K562 (cell line): ENCODE measurements at regions not wholly inside any gene's neighbourhood (a gene's known extent, or its start where the extent isn't known, plus 50 kb on each side); places are given as distances from the start of the nearest gene placed in this dataset.
A peak's percentile ranks its signal among the peaks of the same experiment; 100 is the strongest.

Experiments used
- CBFA2T2 ChIP-seq: fragments of 450-650 bp; conservative IDR thresholded peaks from 2 replicates; pipeline ENCODE4 v1.6.1; 2017; ENCODE audit warnings: mild to moderate bottlenecking
- CBX2 ChIP-seq: fragments of 200-600 bp; sonication (generic); IDR thresholded peaks from one replicate; pipeline ENCODE4 v1.6.1; 2012; ENCODE audit warnings: mild to moderate bottlenecking, low read length, inconsistent platforms; ENCODE audit not compliant: insufficient read depth, poor library complexity, severe bottlenecking
- CTBP1 ChIP-seq: fragments of 450-650 bp; IDR thresholded peaks from 2 replicates; pipeline ENCODE4 v1.6.1; 2016; ENCODE audit warnings: borderline replicate concordance
- FOXO4 ChIP-seq: fragments of 450-650 bp; formaldehyde crosslinking; IDR thresholded peaks from 2 replicates; pipeline ENCODE4 v1.4.0; 2020; ENCODE audit warnings: mild to moderate bottlenecking, moderate library complexity
- HEY1 ChIP-seq: fragments of 250-450 bp; sonication (Bioruptor Pico); IDR thresholded peaks from 2 replicates; pipeline ENCODE4 v1.5.0; 2020; ENCODE audit warnings: mild to moderate bottlenecking, moderate library complexity, borderline replicate concordance
- KAT2B ChIP-seq: IDR thresholded peaks from one replicate; pipeline ENCODE4 v1.6.1; 2012; ENCODE audit warnings: low read depth, mild to moderate bottlenecking, control low read depth, inconsistent platforms, low read length, moderate library complexity
- KAT8 ChIP-seq: fragments of 450-650 bp; IDR thresholded peaks from 2 replicates; pipeline ENCODE4 v1.6.1; 2016; ENCODE audit warnings: low read depth, mild to moderate bottlenecking
- KDM1A ChIP-seq, 2 experiments: fragments of 450-650 bp; IDR thresholded peaks; 2 replicates each; pipeline ENCODE4 v1.6.1; 2016; ENCODE audit warnings: mild to moderate bottlenecking in 2 of 2
- MYC ChIP-seq, 2 experiments: fragments of 250-450 bp in 1 of 2; sonication (Bioruptor Pico) in 1 of 2; IDR thresholded peaks; 2 replicates each; pipeline versions ENCODE4 v1.5.1 to v1.6.1; 2012 to 2021; ENCODE audit warnings: low read depth in 2 of 2, borderline replicate concordance in 1 of 2, improper control_type of control experiment in 1 of 2, low read length in 1 of 2, mild to moderate bottlenecking in 1 of 2, moderate library complexity in 1 of 2
- SMARCE1 ChIP-seq: fragments of 450-650 bp; IDR thresholded peaks from 2 replicates; pipeline ENCODE4 v1.7.1; 2016; ENCODE audit warnings: mild to moderate bottlenecking
- STAT5A ChIP-seq: IDR thresholded peaks from 2 replicates; pipeline ENCODE4 v1.6.1; 2012; ENCODE audit warnings: low read length, inconsistent platforms, borderline replicate concordance
- TCF3 ChIP-seq: sonication (generic); formaldehyde crosslinking; IDR thresholded peaks from 2 replicates; pipeline ENCODE4 v1.4.0; 2020; ENCODE audit warnings: mild to moderate bottlenecking, missing genetic modification reagents
- THAP7 ChIP-seq: fragments of 250-450 bp; sonication (Bioruptor Pico); IDR thresholded peaks from 2 replicates; pipeline ENCODE4 v1.5.0; 2021
- U2AF2 ChIP-seq: fragments of 200-400 bp; formaldehyde crosslinking; optimal IDR thresholded peaks from 2 replicates; pipeline ENCODE3; 2017; ENCODE audit warnings: low read depth, mild to moderate bottlenecking, low read length
- ZNF592 ChIP-seq: fragments of 450-650 bp; IDR thresholded peaks from 2 replicates; pipeline ENCODE4 v1.6.1; 2017; ENCODE audit warnings: antibody characterized with exemption, mild to moderate bottlenecking
- TF ChIP-seq, protein P1 (sequence below): fragments of 250-450 bp; sonication (Bioruptor Pico); IDR thresholded peaks from 2 replicates; pipeline ENCODE4 v1.8.0; 2022; ENCODE audit warnings: moderate library complexity, mild to moderate bottlenecking, inconsistent platforms
- TF ChIP-seq, protein P2 (sequence below): fragments of 450-650 bp; IDR thresholded peaks from 2 replicates; pipeline ENCODE4 v1.6.1; 2016; ENCODE audit warnings: antibody characterized with exemption

- TF ChIP-seq CBX2 = no peak
- TF ChIP-seq STAT5A = peak; percentile 62
- peak; percentile 74; the same call in 1 of the 2 replicates for TF ChIP-seq CTBP1
- no peak for TF ChIP-seq HEY1
- TF ChIP-seq, protein P1, sequence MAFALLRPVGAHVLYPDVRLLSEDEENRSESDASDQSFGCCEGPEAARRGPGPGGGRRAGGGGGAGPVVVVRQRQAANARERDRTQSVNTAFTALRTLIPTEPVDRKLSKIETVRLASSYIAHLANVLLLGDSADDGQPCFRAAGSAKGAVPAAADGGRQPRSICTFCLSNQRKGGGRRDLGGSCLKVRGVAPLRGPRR (CRISPR knock-in tag) = no peak
- no peak for TF ChIP-seq MYC (IDR thresholded peaks at IDR 0.05; ENCODE audit: low read depth, low read length)
- TF ChIP-seq MYC (CRISPR knock-in tag; IDR thresholded peaks at IDR 0.05; ENCODE audit: borderline replicate concordance, low read depth) = no peak
- TF ChIP-seq KAT8 = no peak
- TF ChIP-seq SMARCE1 = peak; percentile 59; the same call in 1 of the 2 replicates
- no peak for TF ChIP-seq FOXO4
- no peak for TF ChIP-seq THAP7
- peak; percentile 89 for TF ChIP-seq CBFA2T2
- peak; percentile 91 for TF ChIP-seq TCF3 (CRISPR knock-in tag)
- TF ChIP-seq KDM1A (IDR thresholded peaks at IDR 0.05) = peak; percentile 82 to 85
- no peak for TF ChIP-seq KAT2B
- TF ChIP-seq ZNF592 = 0 out of 2 replicates have a peak, but pooled peaks have one; percentile 30
- no peak for TF ChIP-seq U2AF2
- TF ChIP-seq, protein P2, sequence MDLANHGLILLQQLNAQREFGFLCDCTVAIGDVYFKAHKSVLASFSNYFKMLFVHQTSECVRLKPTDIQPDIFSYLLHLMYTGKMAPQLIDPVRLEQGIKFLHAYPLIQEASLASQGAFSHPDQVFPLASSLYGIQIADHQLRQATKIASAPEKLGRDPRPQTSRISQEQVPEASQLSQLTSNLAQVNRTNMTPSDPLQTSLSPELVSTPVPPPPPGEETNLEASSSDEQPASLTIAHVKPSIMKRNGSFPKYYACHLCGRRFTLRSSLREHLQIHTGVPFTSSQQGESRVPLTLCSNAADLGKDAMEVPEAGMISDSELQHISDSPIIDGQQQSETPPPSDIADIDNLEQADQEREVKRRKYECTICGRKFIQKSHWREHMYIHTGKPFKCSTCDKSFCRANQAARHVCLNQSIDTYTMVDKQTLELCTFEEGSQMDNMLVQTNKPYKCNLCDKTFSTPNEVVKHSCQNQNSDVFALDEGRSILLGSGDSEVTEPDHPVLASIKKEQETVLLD = no peak
Observed at GRCh38 chr2:39515273-39515896, 78.3 kb upstream of the MAP4K3 start (continued).
